HAP-1 (cell line): ENCODE measurements at regions not wholly inside any gene's neighbourhood (a gene's known extent, or its start where the extent isn't known, plus 50 kb on each side); places are given as distances from the start of the nearest gene placed in this dataset.

Experiments
- DNase-seq, 2 experiments: peaks; one replicate each; pipeline ENCODE4 v3.0.0-alpha.2; 2016 to 2020; ENCODE audit warnings: low spot score in 2 of 2
- H3K27me3 ChIP-seq: fragments of 250-450 bp; sonication (Bioruptor Pico); 2 replicates; pipeline ENCODE4 v1.5.1; 2020; ENCODE audit warnings: low read depth, mild to moderate bottlenecking, moderate library complexity
- H3K36me3 ChIP-seq: fragments of 250-450 bp; sonication (Bioruptor Pico); replicated peaks from 2 replicates; pipeline ENCODE4 v1.5.1; 2020; ENCODE audit warnings: mild to moderate bottlenecking
- H3K4me1 ChIP-seq: fragments of 250-450 bp; sonication (Bioruptor Pico); 2 replicates; pipeline ENCODE4 v1.5.1; 2020; ENCODE audit warnings: mild to moderate bottlenecking
- H3K4me3 ChIP-seq: fragments of 250-450 bp; sonication (Bioruptor Pico); 2 replicates; pipeline ENCODE4 v1.5.1; 2020; ENCODE audit warnings: mild to moderate bottlenecking, moderate library complexity
- H3K9me3 ChIP-seq: fragments of 250-450 bp; sonication (Bioruptor Pico); 2 replicates; pipeline ENCODE4 v1.5.1; 2020; ENCODE audit warnings: mild to moderate bottlenecking, moderate library complexity
- in situ Hi-C: fragments of 300-500 bp; cut with MboI; formaldehyde crosslinking; loops from 3 replicates; pipeline ENCODE4 v1.14.3; 2020; ENCODE audit warnings: low sequenced_read_pairs, inconsistent platforms, mixed read lengths

DNA sequence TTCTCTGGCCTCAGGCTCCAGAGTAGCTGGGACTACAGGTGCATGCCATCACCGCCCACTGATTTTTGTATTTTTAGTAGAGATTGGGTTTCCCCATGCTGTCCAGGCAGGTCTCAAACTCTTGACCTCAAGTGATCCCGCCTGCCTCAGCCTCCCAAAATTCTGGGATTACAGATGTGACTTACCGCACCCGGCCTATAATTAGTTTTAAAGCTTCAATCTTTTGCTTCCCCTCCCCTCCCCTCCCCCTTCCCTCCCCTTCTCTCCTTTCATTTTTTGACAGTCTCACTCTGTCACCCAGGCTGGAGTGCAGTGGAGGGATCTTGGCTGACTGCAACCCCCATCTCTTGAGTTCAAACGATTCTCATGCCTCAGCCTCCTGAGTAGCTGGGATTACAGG lies 433.3 kb upstream of the EDIL3 start:
- Histone ChIP-seq H3K27me3 (no peaks in the 10 kb centered on the region), H3K36me3 (no peaks in the 10 kb centered on the region), H3K9me3 (no peaks in the 10 kb centered on the region), H3K4me1 (no peaks in the 10 kb centered on the region), H3K4me3 (no peak overlapping the region)
- in situ Hi-C loops = no loop called here
- no peak for DNase-seq

DNA sequence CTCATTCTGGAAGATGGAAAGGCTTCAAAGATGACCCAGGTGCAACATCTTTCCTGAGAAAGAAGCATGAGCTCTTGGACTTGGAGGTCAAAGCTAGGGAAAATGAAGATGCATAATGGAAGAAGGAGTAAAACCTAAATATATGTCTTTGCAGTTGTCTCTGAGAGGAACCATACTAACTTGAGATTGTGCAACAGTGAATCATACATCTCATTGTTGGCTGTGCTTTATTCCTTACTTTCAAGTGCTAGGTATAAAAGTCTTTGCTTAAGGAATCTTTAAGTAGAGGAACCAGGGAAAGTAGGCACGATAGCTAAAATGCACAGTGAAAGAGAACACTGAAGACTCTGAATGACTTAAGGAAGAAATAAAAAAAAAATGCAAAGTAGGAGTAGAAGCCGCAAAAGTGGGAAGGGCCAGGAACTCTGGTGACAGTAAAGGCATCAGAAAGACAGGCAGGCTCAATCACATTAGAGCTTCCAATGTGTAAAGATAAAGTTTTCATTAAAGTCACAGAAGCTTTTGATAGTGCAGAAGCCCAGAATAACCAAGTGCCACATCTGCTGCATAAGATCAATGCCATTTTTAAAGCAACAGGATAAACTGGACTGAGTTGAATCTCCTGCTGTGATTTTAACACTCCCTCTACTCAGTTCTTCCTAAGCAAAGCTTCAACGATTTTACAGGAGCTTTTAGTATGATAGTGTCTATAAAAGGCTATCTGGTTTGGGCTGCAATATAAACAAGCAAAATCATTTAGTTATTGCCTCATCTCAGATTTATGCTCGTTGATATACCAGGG lies 432.3 kb upstream of the EDIL3 start:
- in situ Hi-C loops = no loop called here
- no peak for DNase-seq

DNA sequence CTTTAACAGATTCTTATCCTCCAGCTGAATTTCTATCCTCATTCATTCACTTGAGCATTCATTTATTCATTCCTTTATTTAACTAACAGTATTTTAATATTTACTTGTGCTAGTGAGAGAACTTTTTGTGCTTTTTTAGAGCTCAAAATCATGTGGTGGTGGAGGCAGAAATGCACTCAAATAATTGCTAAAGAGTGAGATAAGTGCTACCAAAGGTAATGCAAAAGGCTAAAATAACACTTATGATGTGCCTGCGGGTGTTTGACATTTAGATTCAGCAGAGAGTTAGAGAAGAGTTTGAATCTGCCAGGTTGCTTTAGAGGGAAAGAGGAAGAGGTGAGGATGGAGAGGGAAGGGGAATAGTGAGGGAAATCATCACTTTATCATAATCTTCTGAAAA lies 431.5 kb upstream of the EDIL3 start:
- in situ Hi-C loops = no loop called here
- DNase-seq = no peak
- Histone ChIP-seq H3K27me3 (no peaks in the 10 kb centered on the region), H3K4me1 (no peaks in the 10 kb centered on the region), H3K4me3 (no peak overlapping the region), H3K9me3 (no peaks in the 10 kb centered on the region), H3K36me3 (no peaks in the 10 kb centered on the region)

More for the DNA sequence above, 432.3 kb upstream of the EDIL3 start:
- Histone ChIP-seq H3K4me1 (no peaks in the 10 kb centered on the region), H3K36me3 (no peaks in the 10 kb centered on the region), H3K9me3 (no peaks in the 10 kb centered on the region), H3K4me3 (no peak overlapping the region), H3K27me3 (no peaks in the 10 kb centered on the region)

DNA sequence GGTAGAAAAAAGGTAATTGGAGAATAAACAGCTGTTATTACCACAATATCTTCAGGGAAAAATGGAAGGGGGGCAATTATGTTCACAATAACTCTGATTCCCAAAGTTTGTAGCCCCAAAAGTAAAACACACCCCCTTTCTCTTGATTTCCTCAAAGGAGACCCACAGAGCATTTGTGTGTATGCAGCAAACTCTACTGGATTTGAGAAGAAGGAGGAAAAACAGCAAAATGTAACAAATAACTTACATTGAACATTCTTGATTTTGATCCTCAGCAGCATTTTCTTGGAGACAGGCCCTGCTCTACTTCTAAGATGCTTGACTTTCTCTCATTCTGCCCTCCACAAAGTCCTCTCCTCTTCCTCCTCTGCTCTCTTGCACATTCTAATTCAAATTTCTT lies 420.8 kb upstream of the EDIL3 start:
- in situ Hi-C loops = no loop called here
- Histone ChIP-seq H3K36me3 (no peaks in the 10 kb centered on the region), H3K27me3 (no peaks in the 10 kb centered on the region), H3K4me3 (no peak overlapping the region), H3K9me3 (no peaks in the 10 kb centered on the region), H3K4me1 (no peaks in the 10 kb centered on the region)
- no peak for DNase-seq

DNA sequence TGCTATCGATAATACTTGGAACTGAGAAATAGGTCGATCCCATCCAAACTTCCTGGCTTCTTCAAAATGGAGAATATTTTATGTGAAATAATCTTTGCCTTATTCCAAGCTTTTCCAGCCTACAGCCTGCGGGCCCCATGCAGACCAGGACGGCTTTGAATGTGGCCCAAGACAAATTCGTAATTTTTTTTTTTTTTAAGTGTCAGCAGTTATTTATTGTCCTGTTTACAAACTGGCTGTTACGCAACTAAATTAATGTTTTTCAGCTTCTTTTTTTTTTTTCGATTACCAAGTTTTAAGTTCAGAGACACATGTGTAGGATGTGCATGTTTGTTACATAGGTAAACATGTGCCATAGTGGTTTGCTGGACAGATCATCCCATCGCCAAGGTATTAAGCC lies 411.7 kb upstream of the EDIL3 start:
- H3K4me3 ChIP-seq = no peak overlapping the region
- in situ Hi-C loops = no loop called here
- no peak for DNase-seq
- H3K9me3 ChIP-seq = no peaks in the 10 kb centered on the region
- no peaks in the 10 kb centered on the region for H3K36me3 ChIP-seq
- H3K27me3 ChIP-seq = 0 out of 2 replicates have a peak, but pooled peaks cover 2% of the 10 kb centered on the region
- no peaks in the 10 kb centered on the region for H3K4me1 ChIP-seq

DNA sequence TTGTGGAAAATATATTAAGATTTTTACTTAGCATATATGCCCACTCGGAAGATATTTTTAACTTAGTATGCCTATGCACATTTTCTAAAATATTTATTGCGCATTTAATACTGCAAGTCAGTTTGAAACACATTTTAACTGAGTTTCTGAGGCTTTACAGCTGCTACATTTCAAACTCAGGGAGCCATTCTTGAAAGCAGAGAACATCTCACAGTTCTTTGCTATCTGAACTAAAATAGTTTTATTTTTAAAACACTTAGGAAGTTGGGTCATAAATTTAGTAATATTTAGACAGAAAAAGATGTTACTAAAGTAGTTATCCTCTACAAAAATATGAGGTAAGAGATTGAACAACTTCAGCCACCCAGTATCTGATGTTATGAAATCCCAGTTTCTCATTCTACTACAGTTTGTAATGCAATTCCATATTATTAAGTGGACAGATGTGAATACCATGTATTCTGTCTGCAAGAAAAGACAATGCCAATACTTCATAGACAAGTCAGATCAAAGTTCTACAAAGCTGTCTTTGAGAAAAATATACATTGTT lies 409.9 kb upstream of the EDIL3 start:
- no peak for DNase-seq
- 0 out of 2 replicates have a peak, but pooled peaks cover 2% of the 10 kb centered on the region for H3K27me3 ChIP-seq
- no peaks in the 10 kb centered on the region for H3K36me3 ChIP-seq
- no peak overlapping the region for H3K4me3 ChIP-seq
- in situ Hi-C loops = no loop called here
- no peaks in the 10 kb centered on the region for H3K9me3 ChIP-seq
- H3K4me1 ChIP-seq = no peaks in the 10 kb centered on the region

DNA sequence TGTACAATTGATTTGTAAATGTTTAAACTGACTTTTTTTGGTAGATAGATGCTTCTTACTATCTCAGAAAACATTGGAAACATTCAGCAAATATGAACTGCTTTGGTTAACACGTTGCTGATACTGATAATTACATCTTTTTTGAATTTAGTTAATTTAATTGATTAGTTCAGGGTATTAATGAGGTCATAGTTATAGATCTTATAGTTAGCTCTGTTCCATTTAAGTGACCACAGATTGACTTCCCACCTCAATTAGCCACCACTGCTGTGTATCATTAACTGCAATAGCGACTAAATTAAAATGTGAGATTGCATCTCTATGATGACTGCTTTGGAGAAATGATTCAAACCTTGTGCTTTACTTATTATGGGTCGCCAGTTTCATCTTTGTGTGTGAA lies 407.1 kb upstream of the EDIL3 start:
- H3K4me1 ChIP-seq = no peaks in the 10 kb centered on the region
- H3K9me3 ChIP-seq = no peaks in the 10 kb centered on the region
- no peak overlapping the region for H3K4me3 ChIP-seq
- in situ Hi-C loops = no loop called here
- H3K36me3 ChIP-seq = no peaks in the 10 kb centered on the region
- H3K27me3 ChIP-seq = 0 out of 2 replicates have a peak, but pooled peaks cover 2% of the 10 kb centered on the region
- DNase-seq = no peak

DNA sequence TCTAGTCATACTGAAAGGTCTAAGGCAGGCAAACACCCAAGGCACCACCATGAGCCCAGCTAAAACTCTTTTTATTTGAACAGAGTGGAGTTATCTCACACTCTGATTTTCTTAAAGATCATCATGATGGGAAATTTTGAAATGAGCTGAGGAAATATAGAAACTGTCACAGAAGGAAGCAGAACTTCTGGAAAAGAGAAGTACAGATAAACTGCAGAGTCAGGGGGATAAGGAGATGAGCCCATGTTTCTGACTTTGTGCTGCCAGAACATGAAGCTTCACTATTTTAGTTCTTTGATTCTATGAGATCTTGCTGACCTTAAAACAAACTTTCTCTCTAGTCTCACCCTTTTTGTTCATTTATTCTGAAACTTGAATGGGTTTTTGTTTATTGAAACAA lies 406.5 kb upstream of the EDIL3 start:
- in situ Hi-C loops = no loop called here
- Histone ChIP-seq H3K4me1 (no peaks in the 10 kb centered on the region), H3K27me3 (0 out of 2 replicates have a peak, but pooled peaks cover 2% of the 10 kb centered on the region), H3K4me3 (no peak overlapping the region), H3K36me3 (no peaks in the 10 kb centered on the region), H3K9me3 (no peaks in the 10 kb centered on the region)
- no peak for DNase-seq

DNA sequence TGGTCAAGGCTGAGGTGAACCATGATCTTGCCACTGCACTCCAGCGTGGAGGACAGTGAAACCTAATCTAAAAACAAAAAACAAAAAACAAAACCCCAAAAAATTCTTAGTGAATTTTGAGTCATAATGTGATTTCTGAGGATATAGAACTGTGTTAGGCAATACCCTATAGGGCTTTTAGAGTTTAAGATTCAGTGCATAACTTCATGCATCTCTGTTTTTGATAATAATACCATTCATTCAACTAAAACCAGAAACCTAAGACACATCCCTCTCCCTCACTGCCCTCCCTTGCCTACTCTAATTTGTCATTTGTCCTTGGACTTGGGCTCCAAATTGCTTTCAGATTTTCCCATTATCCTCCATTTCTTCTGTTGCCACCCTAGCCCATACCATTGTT lies 405.7 kb upstream of the EDIL3 start:
- H3K4me1 ChIP-seq = no peaks in the 10 kb centered on the region
- H3K36me3 ChIP-seq = no peaks in the 10 kb centered on the region
- in situ Hi-C loops = no loop called here
- no peak overlapping the region for H3K4me3 ChIP-seq
- DNase-seq = no peak
- no peaks in the 10 kb centered on the region for H3K9me3 ChIP-seq
- 0 out of 2 replicates have a peak, but pooled peaks cover 2% of the 10 kb centered on the region for H3K27me3 ChIP-seq

DNA sequence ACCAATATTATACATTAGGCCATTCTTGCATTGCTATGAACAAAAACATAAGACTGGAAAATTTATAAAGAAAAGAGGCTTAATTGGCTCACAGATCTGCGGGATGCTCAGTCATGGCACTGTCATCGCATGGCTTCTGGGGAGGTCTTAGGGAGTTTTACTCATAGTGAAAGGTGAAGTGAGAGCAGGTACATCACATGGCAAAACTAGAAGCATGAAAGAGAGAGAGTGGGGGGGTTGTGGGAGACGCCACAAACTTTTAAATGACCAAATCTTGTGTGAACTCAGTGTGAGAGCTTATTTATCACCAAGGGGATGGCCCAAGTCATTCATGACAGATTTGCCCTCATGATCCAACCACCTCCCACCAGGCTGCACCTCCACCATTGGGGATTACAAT lies 398.3 kb upstream of the EDIL3 start:
- Histone ChIP-seq H3K4me1 (no peaks in the 10 kb centered on the region), H3K9me3 (no peaks in the 10 kb centered on the region), H3K4me3 (no peak overlapping the region), H3K27me3 (no peaks in the 10 kb centered on the region), H3K36me3 (no peaks in the 10 kb centered on the region)
- in situ Hi-C loops = no loop called here
- no peak for DNase-seq

DNA sequence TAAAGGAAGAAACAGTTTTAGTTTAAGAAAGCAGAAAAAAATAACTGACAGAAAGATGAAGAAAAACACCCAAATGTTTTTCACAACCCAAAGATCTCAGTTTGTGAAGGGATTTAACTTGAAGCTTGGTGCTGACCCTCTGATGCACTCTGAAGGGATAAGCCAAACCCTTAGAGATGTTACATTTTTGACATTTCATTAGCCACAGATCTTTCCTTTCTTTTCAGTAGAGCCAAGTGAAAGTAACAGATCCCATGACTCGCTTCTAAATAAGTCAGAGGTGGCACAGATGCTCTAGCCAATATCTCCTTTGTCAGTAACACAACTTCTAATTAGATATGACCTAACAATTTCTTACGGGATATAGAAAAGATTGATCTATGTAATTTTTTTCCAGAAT lies 394.5 kb upstream of the EDIL3 start:
- Histone ChIP-seq H3K4me1 (no peaks in the 10 kb centered on the region), H3K9me3 (no peaks in the 10 kb centered on the region), H3K4me3 (no peak overlapping the region), H3K36me3 (no peaks in the 10 kb centered on the region), H3K27me3 (no peaks in the 10 kb centered on the region)
- in situ Hi-C loops = no loop called here
- DNase-seq = no peak

DNA sequence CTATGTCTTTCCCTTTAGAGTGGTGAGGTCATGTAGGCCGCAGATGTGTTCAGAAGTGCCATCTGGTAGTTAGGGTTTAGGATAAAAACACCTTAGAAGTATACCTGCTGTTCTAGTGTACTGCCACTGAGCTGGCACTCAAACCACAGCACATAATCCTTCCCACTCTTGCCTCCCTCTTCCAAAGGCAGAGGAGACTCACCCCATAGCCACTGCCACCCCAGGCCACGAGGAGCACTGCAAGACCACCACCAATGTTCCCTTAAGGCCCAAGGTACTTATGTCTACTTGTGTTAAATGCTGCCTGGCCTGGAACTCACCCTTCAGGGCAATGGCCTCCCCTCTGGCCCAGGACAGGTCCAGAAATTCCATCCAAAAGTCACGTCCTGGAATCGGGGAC lies 379.5 kb upstream of the EDIL3 start:
- no peaks in the 10 kb centered on the region for H3K9me3 ChIP-seq
- no peak overlapping the region for H3K4me3 ChIP-seq
- in situ Hi-C loops = no loop called here
- H3K27me3 ChIP-seq = no peaks in the 10 kb centered on the region
- DNase-seq = no peak
- H3K36me3 ChIP-seq = no peaks in the 10 kb centered on the region
- H3K4me1 ChIP-seq = no peaks in the 10 kb centered on the region

DNA sequence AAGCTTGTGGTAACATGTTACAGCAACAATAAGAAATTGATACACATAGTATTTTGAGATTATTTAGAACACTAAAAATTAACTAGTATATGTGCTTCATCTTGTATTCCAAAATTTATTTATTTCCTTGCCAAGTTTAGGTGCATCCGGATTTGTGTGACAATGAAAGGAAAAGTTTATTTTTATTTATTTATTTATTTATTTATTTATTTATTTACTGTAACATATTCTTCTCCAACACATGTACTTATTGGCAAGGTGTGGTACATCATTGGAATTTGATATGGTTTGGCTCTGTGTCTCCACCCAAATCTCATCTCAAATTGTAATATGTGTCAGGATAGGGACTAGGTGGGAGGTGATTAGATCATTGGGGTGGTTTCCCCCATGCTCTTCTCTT lies 373.3 kb upstream of the EDIL3 start:
- no peaks in the 10 kb centered on the region for H3K36me3 ChIP-seq
- H3K9me3 ChIP-seq = no peaks in the 10 kb centered on the region
- DNase-seq = no peak
- in situ Hi-C loops = no loop called here
- no peak overlapping the region for H3K4me3 ChIP-seq
- H3K27me3 ChIP-seq = no peaks in the 10 kb centered on the region; the same call in 1 of the 2 replicates
- H3K4me1 ChIP-seq = no peaks in the 10 kb centered on the region

DNA sequence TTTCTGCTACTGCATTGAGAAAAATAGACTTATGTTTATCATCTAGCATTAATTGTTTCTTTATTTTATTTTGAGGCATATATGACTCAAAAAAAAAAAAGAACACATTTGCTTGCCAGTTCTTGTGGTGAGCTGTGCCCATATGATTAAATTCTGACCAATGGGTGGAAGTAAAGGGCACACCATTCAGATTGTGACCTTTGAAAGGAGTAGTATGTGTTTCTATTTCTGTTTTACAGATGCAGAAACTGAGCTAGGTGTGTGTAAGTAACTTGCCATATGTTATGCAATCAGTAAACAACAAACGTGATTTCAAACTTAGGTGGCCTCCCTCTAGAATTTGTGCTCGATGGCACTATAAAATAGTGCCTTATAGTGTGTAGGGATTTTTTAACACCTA lies 368.1 kb upstream of the EDIL3 start:
- Histone ChIP-seq H3K27me3 (no peaks in the 10 kb centered on the region; the same call in 1 of the 2 replicates), H3K4me1 (no peaks in the 10 kb centered on the region), H3K36me3 (no peaks in the 10 kb centered on the region), H3K4me3 (no peak overlapping the region), H3K9me3 (no peaks in the 10 kb centered on the region)
- in situ Hi-C loops = no loop called here
- no peak for DNase-seq
